Thyroid gland (tissue), 4 donors: ENCODE measurements at regions not wholly inside any gene's neighbourhood (a gene's known extent, or its start where the extent isn't known, plus 50 kb on each side); places are given as distances from the start of the nearest gene placed in this dataset.

ENCODE experiments used
- DNase-seq, 2 donors: peaks; one replicate each; pipeline ENCODE4 v3.0.0-alpha.2; 2019
- H3K27ac ChIP-seq, 3 donors: fragments of 200-600 bp; sonication (generic); 1 replicate in 2 of 3; 2 replicates in 1 of 3; pipeline ENCODE4 v1.5.1; 2016 to 2019; ENCODE audit warnings: mild to moderate bottlenecking in 1 of 3, moderate library complexity in 1 of 3
- H3K27me3 ChIP-seq: fragments of 200-600 bp; sonication (generic); one replicate; pipeline ENCODE4 v1.5.1; 2019
- H3K36me3 ChIP-seq, 2 donors: fragments of 200-600 bp; sonication (generic); one replicate each; pipeline ENCODE4 v1.5.1; 2016 to 2019
- H3K4me1 ChIP-seq, 2 donors: fragments of 200-600 bp; sonication (generic); one replicate each; pipeline ENCODE4 v1.5.1; 2017 to 2019
- H3K4me3 ChIP-seq, 3 donors: fragments of 200-600 bp; sonication (generic); replicated peaks in 1 of 3; 1 replicate in 2 of 3; 2 replicates in 1 of 3; pipeline ENCODE4 v1.5.1; 2016; ENCODE audit warnings: mild to moderate bottlenecking in 1 of 3
- H3K9me3 ChIP-seq: fragments of 200-600 bp; sonication (generic); one replicate; pipeline ENCODE4 v1.5.1; 2017
- POLR2A ChIP-seq, 2 donors: fragments of 450-650 bp; IDR thresholded peaks; one replicate each; pipeline ENCODE4 v1.6.1; 2017; ENCODE audit warnings: antibody characterized with exemption in 2 of 2, mild to moderate bottlenecking in 2 of 2, moderate library complexity in 1 of 2
- WGBS, 2 donors: methylation state at CpG; one replicate each; pipeline ENCODE4 v1.1.5; 2017; 5-methylcytosine and 5-hydroxymethylcytosine counted together
- intact Hi-C: fragments of 100-400 bp; cut with DNase I; formaldehyde crosslinking; loops from one replicate; pipeline ENCODE4 v1.15.1; 2023
- TF ChIP-seq, protein P1 (sequence below), 6 experiments: fragments of 200-600 bp in 3 of 6; fragments of 450-650 bp in 3 of 6; sonication (generic) in 3 of 6; IDR thresholded peaks; one replicate each; pipeline ENCODE4 v1.5.1; 2016 to 2019; ENCODE audit warnings: antibody characterized with exemption in 6 of 6, mild to moderate bottlenecking in 2 of 6, inconsistent platforms in 1 of 6, moderate library complexity in 1 of 6

DNA sequence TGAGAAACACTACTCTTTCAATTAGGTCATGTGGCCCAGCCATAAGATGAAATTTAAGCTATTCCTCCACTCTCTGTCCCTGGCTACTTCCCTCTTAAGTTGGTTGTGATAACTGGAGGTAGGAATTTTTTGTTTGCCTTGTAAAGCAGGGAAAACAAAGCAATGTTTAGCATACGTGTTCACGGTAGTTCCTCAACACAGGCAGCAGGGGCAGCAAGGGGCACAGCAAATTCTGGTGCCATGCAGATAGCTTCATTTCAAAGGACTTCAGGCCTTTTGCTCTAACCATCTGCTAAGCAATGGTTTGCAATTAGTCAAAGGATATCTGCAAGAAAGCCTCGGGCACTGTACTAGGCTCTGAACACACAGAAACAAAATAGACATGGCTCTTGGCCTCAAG is 330.2 kb downstream of the ZIC3 start:
- intact Hi-C loops, result no loop called here
- 49 to 50% methylated on average over 3 of the region's 3 CpGs for WGBS, 2 donors

DNA sequence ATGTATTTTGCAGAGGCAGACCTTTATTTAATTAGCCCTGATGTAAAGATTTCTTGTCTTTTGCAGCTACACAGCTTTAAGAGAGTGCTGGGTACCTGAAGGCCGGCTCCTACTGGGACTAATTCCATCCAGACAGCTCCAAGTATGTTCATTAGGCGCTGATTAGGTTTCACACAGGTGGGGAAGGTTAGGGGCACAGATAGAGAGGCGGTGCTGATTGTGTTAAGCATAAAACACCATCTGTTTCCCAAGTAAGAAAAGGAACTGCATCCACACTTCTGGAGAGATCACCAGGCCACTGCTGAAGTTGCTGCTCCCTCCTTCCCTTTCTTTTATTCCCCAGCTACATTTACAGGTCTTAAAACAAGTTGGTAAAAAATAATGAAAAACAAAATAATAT is 349.5 kb downstream of the ZIC3 start:
- H3K4me1 ChIP-seq, result no peaks in the 10 kb centered on the region
- 59 to 91% methylated on average over 2 to 3 of the region's 3 CpGs for WGBS, 2 donors
- no peaks in the 10 kb centered on the region for H3K36me3 ChIP-seq
- intact Hi-C loops, result no loop called here
- H3K27ac ChIP-seq, result no peak overlapping the region
- H3K9me3 ChIP-seq, result no peaks in the 10 kb centered on the region
- DNase-seq, result no peak
- no peak overlapping the region for H3K4me3 ChIP-seq
- H3K27me3 ChIP-seq, result no peaks in the 10 kb centered on the region
- no peak for TF ChIP-seq POLR2A (IDR thresholded peaks at IDR 0.05)
- TF ChIP-seq, protein P1, sequence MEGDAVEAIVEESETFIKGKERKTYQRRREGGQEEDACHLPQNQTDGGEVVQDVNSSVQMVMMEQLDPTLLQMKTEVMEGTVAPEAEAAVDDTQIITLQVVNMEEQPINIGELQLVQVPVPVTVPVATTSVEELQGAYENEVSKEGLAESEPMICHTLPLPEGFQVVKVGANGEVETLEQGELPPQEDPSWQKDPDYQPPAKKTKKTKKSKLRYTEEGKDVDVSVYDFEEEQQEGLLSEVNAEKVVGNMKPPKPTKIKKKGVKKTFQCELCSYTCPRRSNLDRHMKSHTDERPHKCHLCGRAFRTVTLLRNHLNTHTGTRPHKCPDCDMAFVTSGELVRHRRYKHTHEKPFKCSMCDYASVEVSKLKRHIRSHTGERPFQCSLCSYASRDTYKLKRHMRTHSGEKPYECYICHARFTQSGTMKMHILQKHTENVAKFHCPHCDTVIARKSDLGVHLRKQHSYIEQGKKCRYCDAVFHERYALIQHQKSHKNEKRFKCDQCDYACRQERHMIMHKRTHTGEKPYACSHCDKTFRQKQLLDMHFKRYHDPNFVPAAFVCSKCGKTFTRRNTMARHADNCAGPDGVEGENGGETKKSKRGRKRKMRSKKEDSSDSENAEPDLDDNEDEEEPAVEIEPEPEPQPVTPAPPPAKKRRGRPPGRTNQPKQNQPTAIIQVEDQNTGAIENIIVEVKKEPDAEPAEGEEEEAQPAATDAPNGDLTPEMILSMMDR (IDR thresholded peaks at IDR 0.05), result no peak

More for the DNA sequence above, 330.2 kb downstream of the ZIC3 start:
- Histone ChIP-seq H3K4me3 (no peak overlapping the region), H3K27me3 (no peaks in the 10 kb centered on the region), H3K36me3 (no peaks in the 10 kb centered on the region), H3K27ac (no peak overlapping the region), H3K9me3 (no peaks in the 10 kb centered on the region), H3K4me1 (no peaks in the 10 kb centered on the region)
- DNase-seq, result no peak
- TF ChIP-seq POLR2A (IDR thresholded peaks at IDR 0.05), result no peak
- TF ChIP-seq, protein P1 (IDR thresholded peaks at IDR 0.05), result no peak

DNA sequence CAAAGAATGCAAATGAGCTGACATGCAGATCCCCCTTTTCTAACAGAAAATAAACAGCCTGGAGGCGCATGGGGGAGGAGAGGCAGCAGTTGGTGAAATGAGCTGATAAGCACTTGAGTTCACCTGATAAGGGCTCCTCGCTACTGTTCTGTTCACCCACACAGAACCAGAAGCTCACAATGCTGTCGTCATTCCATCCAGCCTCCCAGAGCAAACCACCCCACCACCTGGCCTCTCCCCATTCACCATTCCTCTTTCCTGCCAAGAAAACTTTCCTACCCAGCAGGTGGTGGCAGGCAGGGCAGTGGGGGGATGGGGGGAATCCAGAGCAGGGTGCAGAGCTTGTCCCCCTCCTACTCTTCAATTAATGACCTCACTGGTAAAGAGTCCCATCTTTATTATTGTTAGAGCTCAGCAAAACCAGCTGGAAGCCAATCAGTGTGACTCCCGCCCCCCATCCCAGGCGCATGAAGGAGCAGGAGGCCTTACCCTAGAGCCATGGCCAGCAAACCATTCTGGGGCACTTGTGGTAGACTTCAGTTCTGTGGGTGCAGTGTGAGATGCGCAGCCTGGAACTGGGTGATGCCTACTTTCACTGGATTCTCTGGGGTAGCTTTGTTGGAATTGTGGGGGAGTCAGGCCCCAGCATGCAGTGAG is 350.3 kb downstream of the ZIC3 start:
- Histone ChIP-seq H3K4me3 (no peak overlapping the region), H3K9me3 (no peaks in the 10 kb centered on the region), H3K27ac (no peak overlapping the region), H3K36me3 (no peaks in the 10 kb centered on the region), H3K27me3 (no peaks in the 10 kb centered on the region), H3K4me1 (no peaks in the 10 kb centered on the region)
- WGBS, 2 donors, result 45 to 59% methylated on average over 5 of the region's 6 CpGs
- intact Hi-C loops, result no loop called here
- no peak for TF ChIP-seq POLR2A (IDR thresholded peaks at IDR 0.05)
- TF ChIP-seq, protein P1 (IDR thresholded peaks at IDR 0.05), result no peak
- DNase-seq, result no peak

DNA sequence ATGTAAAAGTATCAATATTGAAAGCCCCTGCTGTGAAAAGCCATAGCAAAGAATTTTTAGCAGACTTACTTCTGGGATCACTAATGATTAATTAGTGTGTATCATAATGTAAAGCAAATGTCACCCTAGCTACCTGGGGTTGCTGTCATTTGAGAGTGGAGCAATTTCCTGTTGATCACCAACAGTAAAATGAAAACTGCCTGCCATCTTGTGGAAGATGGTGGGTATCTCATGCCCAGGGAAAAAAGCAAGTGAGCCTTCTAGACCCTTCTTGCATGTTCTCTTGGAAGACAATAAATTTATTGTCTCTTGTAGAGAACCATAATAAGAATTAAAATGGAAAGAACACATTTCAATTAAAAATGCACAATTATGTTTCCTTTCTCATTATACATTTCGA is 360.2 kb downstream of the ZIC3 start:
- Histone ChIP-seq H3K27ac (no peak overlapping the region), H3K9me3 (no peaks in the 10 kb centered on the region), H3K27me3 (no peaks in the 10 kb centered on the region), H3K4me3 (no peak overlapping the region), H3K4me1 (no peaks in the 10 kb centered on the region), H3K36me3 (no peaks in the 10 kb centered on the region)
- TF ChIP-seq, protein P1 (IDR thresholded peaks at IDR 0.05), result no peak
- TF ChIP-seq POLR2A (IDR thresholded peaks at IDR 0.05), result no peak
- DNase-seq, result no peak
- intact Hi-C loops, result no loop called here
- 14 to 26% methylated on average over 1 of the region's 1 CpG for WGBS, 2 donors

DNA sequence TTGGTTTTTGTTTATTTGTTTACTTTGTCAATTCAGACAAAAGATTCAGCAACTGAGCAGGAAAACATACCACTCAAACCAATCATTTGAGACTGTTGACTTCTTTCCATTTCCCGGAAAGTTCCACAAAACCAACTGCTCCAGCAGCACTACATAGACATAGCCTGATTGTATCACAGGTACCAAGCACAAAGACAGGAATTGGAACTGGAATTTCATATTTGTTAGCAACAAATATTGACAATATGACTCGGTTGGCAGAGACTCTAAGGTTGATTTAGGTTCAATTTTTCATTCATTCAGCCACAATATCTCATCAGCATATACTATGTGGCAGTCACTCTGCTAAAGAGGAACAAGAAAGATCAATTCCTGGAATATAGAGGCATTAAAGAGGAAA is 364.0 kb downstream of the ZIC3 start:
- TF ChIP-seq POLR2A (IDR thresholded peaks at IDR 0.05), result no peak
- TF ChIP-seq, protein P1 (IDR thresholded peaks at IDR 0.05), result no peak
- Histone ChIP-seq H3K9me3 (no peaks in the 10 kb centered on the region), H3K27ac (no peak overlapping the region), H3K36me3 (no peaks in the 10 kb centered on the region), H3K4me3 (no peak overlapping the region), H3K4me1 (no peaks in the 10 kb centered on the region), H3K27me3 (no peaks in the 10 kb centered on the region)
- intact Hi-C loops, result no loop called here
- DNase-seq, result no peak
- WGBS, 2 donors, result 77 to 78% methylated on average over 2 of the region's 2 CpGs
